Cortex of kidney (tissue), 1 donor: ENCODE measurements at regions not wholly inside any gene's neighbourhood (a gene's known extent, or its start where the extent isn't known, plus 50 kb on each side); places are given as distances from the start of the nearest gene placed in this dataset.
"Not testable (repeated sequence)": the region's sequence is repeated elsewhere in the genome, so short reads cannot be mapped to it uniquely, and the experiment has no call there.

Experiments used
- DNase-seq: peaks from one replicate; lab custom pipeline; 2025; lab: John Stamatoyannopoulos, UW

DNA sequence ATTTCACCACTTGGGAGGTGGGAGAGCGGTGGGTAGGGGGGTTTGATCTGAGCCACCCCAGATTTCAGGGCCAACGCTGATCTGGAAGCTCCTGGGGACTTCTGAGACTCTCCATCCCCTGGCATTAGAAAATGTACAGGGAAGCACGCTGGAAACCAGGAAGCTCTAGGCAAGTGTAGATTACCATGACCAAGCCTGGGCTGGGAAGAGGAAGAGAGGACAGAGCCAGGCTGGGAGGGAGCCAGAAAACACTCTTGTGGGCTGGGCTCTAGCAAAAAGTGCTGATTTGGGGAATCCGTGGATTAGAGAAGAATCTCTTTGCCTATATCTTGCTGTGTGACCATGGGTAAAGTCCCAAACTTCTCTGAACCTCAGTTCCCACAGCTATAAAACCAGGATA is 236.7 kb downstream of the BCL11B start:
- no peak for DNase-seq

DNA sequence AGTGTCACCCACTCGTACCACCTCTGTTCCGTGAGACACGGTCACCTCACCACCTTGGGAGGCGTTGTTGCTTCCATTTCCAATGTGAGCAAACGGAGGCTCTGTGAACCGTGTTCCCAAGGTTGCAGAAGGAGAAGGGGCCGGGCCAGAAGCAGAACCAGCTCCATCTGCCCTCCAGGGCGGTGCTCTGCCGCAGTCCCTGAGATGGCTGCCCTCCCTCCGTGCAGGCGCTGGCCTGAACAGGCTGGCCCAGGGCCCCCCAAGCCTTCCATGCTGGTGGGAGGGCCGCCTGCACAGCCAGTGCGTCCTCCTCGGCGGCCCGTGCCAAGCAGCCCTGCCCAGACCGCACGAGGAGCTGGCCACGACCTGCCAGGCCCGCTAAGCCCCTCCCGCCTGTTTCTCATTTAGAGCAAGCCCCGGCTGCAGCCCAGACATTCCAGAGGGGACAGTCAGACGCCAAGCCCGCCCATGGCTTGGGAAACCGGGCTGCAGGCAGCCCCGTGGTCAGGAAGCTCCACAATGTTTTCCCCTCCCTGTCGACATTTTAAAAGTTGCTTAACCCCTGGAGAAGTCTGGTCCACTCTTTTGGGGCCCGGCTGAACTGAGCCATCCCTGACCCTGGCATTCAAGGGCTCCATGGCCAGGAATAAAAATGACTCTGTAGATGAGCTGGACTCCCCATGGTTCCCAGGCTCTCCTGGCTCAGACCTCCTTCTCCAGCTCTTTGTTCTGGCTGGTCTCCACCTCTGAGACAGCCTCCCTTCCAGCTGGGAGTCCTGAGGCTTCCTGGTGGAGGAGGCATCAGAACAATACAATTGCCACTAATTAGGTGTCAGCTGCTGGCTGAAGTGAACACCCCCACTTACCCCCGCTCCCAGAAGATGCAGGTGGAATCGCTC is 236.0 kb downstream of the BCL11B start:
- DNase-seq, result no peak

DNA sequence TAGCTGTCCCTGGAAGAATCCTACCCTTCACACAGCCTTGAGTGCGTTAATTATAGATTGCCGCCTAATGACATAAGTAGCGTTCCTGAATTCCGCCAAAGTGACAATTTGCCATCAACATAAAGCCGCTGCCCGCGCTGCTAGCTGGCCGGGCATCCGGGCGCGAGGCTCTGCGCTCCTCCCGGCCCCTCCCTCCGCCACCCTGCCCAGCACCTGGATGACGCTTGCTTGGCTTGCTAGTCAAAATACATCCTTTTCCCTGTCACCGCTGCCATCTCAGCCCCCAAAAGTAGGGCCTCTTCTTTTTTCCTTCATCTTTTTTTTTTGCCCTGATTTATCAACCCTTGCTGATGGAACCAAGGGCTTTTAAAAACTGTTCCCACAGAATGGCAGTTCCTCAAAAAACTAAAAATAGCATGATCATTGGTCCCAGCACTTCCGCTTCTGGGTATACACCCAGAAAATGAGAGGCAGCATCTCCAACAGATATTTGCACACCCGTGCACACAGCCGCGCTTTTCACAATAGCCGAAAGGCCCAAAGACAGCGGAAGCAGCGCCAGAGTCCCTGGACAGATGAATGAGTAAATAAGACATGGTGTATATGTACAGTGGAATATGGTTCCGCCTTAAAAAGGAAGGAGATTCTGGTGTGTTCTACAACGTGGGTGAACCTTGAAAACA is 235.2 kb downstream of the BCL11B start:
- no peak for DNase-seq

DNA sequence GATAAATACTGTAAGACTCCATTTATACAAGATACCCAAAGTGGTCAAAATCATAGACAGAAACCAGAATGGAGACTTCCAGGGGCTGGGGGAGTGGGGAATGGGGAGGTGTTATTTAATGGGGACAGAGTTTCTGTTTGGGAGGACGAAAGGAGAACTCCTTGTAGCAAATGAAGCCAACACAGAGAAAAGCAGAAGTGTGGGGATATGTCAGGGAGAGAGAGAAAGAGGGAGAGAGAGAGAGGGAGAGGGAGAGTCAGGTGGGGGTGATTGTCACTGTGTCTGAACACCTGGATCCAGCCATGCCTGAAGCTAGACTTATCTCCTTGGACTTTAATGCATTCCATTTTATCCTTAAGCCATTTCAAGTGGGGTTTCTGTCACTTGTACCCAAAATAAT is 234.7 kb downstream of the BCL11B start:
- not testable (repeated sequence) for DNase-seq

DNA sequence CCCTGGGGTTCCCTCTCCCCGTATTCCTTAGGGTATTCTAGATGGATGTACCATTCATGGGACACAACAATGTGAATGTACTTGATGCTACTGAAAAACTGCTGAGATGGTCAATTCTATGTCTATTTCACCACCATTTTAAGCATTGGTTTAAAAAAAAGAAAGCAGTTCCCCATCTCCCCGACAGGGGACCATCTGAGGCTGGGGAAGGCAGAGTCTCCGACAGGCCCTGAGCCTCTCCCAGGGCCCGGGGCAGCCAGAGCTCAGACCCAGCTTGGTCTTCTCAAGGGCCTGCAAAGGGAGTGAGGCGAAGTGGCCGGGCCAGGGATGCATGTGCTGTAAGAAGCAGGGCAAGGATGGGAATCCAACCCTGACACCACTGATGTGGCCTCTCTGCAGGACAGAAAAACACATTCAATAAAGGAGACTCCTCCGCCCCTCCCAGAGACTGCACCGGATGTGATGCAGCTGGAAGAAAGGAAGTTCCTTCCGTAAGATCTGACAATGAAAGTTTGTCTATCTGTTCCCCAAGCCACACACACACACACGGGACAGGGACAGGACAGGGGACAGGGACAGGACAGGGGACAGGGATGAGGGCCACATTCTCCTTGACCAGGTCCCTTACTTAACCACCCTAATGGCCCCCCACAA is 234.1 kb downstream of the BCL11B start:
- DNase-seq, result no peak

DNA sequence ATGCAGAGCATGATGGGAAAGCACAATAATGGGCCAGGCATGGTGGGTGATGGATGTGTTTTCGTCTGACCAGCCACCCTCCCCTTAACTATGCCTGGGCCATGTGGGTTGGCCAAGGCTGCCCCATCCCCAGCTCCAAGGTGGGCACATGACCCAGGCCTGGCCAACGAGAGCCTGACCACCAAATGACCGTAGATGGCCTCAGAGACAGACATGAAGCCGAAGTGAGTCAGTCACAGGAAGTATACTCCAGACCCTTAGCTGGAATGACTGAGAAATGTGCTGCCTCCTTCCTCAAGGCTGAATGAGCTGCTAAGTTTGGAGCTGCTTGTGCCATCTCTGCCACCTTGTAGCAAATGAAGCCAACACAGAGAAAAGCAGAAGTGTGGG is 233.6 kb downstream of the BCL11B start:
- DNase-seq, result no peak

DNA sequence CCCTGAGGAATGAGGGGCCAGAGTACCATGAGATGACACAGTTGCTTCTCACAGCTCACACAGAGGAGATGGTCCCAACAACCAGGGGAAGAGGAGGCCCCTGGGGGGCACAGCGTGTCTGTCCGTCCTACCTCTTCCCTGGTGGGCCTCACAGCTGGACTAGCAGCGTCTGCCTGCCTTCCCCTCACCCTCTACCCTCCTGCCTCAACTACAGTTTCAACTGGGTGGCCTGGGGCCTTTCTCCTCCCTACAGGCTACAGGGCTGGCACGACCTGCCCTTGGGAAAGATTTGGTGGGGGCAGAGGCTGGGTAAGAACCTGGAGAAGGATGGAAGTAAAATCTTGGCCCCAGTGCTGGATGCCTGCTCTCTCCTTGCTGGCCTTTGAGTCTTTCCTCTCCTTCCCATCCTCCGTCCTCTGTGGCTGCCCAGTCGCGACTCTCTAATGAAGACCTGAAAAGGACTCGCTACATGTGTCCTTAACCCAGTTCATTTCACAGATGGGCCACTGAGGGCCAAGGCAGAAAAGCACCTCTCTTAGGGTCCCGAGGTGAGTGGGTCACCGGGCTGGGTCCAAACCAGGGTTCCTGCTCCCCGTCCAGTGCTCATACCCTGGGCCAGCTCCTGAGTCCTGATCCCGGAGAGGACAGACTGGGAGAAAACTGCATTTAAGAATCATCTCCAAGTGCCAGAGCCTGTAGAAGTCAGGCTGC is 232.5 kb downstream of the BCL11B start:
- no peak for DNase-seq

DNA sequence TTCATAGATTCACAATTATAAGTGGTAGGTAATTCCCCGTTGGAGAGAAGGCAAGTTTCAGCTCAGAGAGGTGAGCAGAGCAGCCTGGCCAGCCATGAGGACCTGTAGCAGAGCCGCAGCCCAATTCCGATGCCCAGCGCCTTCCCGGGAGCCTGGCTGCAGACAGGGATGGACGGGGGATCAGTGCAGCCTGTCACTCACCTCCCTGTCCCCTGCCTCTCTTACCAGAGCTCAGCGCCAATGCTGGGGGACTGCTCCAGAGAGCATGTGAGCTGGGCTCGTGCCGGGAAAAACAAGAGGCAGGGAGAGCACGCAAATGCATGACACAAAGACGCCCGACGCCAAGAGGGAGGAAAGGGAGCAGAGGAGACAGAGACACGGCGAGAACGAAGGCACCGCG is 231.9 kb downstream of the BCL11B start:
- DNase-seq, result no peak

DNA sequence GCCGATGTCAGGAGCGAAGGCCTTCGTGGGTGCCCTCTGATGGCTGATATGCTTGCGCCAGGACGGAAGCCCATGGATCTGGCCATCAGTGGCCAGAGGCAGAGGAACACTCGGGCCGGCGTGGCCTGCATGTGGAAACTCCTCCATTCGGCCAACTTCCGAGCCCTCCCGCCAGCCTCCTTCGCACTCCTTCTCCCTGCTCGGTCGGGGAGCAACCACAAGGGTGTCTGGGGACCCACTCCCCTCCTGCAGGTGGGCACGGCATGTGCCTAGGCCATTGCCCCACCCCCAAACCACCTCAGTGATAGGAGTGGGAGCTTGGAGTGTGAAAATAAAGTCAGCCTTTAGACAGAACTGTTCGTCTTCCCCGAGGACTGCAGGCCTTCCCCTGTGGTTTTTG is 231.3 kb downstream of the BCL11B start:
- DNase-seq, result no peak

DNA sequence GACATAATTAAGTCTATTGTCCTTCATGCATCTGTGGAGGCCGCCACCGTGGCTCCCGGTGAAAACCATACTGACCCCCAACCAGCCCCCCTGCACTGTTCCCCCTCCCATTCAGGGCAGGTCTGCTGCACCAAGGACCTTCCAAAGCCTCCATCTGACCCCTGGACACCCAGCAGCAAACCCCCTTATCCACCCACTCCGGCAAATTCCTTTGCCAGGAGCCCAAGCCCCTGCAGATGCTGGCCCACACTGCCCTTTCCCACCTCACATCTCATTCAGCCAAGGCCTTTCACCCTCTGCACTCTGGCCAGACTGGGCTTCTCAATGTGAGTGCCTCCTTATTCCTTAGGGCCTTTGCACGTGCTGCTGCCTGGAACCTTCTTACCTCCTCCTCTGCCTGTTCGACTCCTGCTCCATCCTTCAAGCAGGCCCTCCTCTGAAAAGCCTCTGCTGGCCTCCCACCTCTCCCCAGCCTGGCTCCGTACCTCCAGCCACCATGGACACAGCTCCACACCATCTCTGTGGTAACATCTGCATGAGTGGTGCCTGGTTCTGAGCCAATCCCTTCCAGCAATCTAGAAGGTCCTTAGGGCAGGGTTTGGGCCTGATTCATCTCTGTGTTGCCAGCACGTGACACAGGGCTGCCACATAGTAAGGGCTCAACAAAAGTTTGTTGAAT is 230.7 kb downstream of the BCL11B start:
- DNase-seq, result no peak

DNA sequence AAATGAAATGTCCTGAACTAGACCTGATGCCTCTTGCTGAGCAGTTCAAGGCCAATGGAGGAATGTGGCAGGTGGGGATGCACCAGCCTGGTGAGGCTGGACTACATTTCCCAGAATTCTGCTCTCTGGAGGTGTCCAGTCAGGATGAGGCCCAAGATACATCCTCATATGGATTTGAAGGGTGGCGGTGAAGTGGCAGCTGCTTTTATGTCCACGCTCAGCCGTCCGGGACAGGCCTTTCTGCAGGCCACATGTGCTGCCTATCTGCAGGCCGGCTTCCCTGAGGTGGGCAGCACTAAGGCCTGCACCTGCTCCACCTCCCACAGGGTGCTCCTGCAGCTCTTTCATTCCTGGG is 230.2 kb downstream of the BCL11B start:
- no peak for DNase-seq

DNA sequence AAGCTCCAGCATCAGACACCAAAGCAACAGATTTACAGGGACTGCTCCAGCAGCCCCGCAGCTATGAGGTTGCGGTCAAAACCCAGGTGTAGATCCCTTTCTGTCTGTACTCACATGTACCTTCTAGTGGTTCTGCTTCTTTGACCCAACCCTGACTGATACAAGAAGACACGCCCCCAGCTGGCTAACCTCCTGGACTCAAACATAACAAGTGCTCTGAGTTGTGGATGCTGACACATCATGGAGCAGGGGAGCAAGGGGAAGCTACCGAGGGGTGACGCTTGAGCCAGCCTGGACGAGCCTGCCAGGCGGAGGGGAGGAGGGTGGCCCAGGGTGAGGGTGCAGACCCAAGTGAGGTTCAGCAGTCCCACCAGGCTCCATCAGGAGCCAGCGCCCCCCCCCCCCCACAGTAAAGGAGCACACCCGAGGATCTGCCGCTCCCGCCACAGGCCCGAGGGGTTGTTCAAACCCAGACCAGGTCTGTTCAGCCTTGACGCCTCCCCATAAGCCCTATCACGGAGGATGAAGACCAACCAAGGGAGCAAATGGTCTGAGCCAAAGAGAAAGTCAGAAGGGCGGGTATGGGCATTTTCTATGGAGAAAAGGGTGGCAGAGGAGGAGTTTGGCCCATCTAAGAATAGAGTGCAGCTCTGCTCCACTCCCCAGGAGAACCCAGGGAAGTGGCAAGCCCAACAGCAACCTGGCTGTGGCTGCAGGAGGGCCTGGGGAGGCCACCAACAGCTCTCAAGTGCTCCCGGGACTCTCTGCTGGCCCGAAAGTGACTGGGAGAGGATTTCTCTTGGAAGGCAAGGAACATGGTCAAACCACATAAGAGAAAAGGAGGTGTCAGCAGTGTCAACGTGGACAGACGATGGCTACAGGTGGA is 229.4 kb downstream of the BCL11B start:
- no peak for DNase-seq

DNA sequence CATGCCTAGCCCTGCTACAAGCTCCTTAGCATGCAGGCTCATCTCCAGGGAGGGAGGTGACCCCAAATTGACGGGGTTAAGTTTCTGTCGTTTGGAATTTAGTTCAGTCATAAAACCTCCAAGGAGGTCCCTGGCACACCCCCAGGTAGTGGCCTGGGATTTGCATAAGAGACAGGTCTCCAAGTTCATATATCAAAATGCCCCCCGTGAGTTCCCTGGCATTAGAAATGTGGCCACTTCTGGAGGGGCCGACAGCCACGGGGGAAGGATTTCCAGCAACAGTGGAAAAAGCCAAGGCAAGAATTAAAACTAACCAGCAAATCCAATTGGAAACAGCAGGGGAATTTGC is 228.8 kb downstream of the BCL11B start:
- no peak for DNase-seq

DNA sequence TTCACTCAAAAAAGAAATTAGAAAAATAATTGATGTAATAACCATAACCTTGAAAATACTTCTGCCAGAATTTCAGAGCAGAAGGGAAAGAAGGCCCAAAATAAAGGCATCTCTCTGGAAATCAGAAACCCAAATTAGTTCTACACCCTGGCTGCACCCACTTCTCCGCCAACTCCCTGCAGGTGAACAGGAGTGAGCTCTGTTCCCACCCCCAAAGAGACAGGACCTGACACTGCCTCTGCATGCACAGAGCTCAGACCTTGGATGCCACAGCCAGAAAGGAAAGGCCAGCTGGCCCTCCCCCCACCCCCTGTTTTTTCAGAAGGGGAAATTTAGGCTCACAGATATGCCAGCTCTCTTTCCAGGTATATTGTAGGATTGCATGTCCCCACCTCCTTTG is 228.2 kb downstream of the BCL11B start:
- DNase-seq, result no peak

DNA sequence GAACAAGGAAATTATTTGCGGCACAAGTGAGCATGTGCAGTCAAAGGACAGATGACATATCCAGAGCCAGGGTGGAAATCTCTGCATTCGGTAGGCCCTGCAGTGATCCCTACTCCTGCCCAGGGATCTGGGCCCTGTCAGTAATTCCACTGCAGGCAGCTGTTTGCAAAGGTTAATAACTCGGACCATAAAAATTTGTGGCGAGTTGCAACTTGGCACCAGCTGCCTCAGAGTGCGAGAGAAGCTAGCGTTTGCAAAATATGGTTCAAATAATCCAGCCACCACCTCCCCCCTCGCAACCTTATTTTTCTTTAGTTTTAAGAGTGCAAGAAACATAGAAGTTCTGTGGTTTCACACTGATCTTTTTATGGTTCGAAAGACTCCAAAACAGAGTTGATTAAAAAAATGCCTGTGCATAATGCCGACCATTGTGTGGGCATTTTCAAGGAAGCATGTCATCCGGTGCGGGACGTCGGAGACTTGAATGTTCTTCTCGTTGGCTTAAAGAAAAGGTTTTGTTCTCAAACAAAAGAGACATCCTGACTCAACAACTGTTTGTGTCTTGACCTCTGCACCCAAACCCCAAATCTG is 224.5 kb downstream of the BCL11B start:
- DNase-seq, result no peak

DNA sequence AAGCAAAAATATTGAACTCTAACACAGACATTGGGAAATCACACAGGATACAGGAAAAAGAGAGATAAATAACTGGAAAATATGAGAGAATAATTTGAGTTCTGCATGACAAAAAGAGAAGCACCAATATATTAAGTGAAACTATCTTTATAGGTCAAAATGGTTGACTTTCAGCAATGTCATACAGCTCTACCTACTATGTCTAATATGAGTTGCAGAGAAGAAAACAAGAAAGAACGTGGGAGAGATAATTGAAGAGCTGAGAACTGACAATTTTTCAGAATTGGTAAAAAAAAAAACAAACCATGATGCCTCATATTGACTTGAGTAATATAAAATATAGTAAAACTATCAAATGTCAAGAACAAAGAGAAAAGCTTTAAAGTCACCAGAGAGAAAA is 221.7 kb downstream of the BCL11B start:
- no peak for DNase-seq

DNA sequence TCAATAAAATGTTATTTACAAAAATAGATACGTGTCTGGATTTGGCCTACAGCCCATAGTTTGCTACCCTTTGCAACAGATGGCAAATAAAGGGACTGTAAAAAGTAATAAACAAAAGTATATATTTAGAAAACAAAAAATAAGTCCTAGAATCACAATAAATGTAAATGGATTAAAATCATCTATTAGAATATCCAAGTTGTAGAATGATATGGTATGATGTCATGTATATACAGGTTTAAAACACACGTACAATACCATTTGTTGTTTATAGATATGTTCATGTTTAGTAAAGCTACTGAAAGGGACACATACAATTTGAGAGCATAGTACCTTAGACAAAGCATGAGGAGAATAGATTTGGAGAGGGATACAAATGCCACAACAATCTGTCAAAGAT is 219.5 kb downstream of the BCL11B start:
- no peak for DNase-seq

DNA sequence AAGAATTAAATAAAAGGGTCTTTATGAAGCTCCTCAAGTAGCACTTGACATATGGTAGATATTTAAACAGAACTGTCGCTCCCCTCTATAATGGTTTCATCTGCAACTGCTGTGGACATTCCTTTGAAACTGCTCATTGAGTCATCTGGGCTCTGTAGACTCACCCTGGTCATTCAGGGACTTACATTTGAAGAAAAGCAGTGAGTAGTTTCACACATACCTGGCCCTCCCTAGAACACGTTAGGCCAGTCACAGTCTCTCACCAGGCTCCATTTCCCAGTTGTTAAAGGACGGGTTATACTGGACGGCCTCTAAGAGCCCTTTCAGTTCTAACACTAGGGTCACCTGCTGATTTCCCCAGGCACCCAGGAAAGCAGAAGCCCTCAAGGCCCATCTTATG is 217.0 kb downstream of the BCL11B start:
- DNase-seq, result no peak

DNA sequence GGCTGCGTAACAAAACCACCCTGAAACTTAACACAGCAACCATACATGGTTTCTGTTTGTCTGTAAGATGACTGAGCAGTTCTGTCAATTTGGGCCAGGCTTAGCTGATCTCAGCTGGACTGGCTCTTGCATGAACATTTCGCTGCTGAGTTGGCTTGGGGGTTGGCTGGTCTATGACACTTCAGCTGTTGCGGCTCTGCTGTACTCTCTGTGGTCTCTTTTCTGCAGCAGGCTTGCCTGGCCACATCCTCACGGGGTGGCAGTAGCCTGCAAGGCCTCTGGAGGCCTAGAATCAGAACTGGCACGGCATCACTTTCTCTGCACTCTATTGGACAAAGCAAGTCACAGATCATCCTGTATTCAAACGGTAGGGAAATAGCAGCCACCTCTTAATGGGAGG is 216.2 kb downstream of the BCL11B start:
- no peak for DNase-seq

DNA sequence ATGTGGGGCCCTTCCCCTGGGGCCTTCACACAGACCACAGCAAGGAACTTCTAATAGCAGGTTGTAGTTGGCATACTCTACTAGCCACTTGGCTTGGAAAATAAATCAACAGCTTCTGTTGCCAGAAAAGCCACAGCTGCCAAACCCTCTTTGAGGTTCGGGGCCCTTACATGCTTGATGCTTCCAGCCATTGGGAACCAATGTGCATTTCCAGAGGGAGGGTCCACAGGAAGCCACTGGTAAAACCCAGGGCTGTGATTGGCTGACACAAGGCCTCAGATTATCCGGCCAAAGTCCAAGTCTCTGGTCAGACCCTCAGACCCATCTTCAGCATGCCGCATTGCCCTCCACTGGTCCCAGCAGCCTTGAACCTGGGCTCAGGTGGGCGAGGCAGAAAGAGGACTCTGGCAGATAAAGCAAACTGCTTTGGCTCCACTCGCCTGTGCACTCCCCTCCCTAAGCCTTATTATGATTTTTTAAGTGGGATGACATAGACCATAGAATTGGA is 214.4 kb downstream of the BCL11B start:
- DNase-seq, result no peak
